Astrocyte (in vitro differentiated cells and primary cell): ENCODE measurements at regions not wholly inside any gene's neighbourhood (a gene's known extent, or its start where the extent isn't known, plus 50 kb on each side); places are given as distances from the start of the nearest gene placed in this dataset.
"Not testable (repeated sequence)": the region's sequence is repeated elsewhere in the genome, so short reads cannot be mapped to it uniquely, and the experiment has no call there.

Source experiments
- EZH2 ChIP-seq: IDR thresholded peaks from 2 replicates; pipeline ENCODE4 v1.6.1; 2012; ENCODE audit warnings: mild to moderate bottlenecking, low read length, inconsistent platforms; ENCODE audit not compliant: insufficient read depth
- TF ChIP-seq, protein P1 (sequence below): IDR thresholded peaks from 2 replicates; pipeline ENCODE4 v1.5.1; 2011; ENCODE audit warnings: low read depth, mild to moderate bottlenecking, inconsistent platforms, low read length, moderate library complexity; ENCODE audit not compliant: insufficient read depth

- TF ChIP-seq EZH2 = not testable (repeated sequence)
- TF ChIP-seq, protein P1, sequence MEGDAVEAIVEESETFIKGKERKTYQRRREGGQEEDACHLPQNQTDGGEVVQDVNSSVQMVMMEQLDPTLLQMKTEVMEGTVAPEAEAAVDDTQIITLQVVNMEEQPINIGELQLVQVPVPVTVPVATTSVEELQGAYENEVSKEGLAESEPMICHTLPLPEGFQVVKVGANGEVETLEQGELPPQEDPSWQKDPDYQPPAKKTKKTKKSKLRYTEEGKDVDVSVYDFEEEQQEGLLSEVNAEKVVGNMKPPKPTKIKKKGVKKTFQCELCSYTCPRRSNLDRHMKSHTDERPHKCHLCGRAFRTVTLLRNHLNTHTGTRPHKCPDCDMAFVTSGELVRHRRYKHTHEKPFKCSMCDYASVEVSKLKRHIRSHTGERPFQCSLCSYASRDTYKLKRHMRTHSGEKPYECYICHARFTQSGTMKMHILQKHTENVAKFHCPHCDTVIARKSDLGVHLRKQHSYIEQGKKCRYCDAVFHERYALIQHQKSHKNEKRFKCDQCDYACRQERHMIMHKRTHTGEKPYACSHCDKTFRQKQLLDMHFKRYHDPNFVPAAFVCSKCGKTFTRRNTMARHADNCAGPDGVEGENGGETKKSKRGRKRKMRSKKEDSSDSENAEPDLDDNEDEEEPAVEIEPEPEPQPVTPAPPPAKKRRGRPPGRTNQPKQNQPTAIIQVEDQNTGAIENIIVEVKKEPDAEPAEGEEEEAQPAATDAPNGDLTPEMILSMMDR = not testable (repeated sequence)
These were observed 101.8 kb upstream of the SLC38A2 start for GRCh38 chr12:46474385-46474784.
